Smooth muscle cell (in vitro differentiated cells): ENCODE measurements at regions not wholly inside any gene's neighbourhood (a gene's known extent, or its start where the extent isn't known, plus 50 kb on each side); places are given as distances from the start of the nearest gene placed in this dataset.

Experiments
- DNase-seq: peaks from one replicate; lab custom pipeline; 2025; ENCODE audit not compliant: unreplicated experiment; lab: John Stamatoyannopoulos, UW
- H2AFZ ChIP-seq: fragments of 200-600 bp; sonication (generic); 2 replicates; pipeline ENCODE4 v1.6.0; 2016; ENCODE audit warnings: antibody characterized with exemption, low read depth, mild to moderate bottlenecking
- H3F3A ChIP-seq: fragments of 200-600 bp; sonication (generic); 2 replicates; pipeline ENCODE4 v1.6.0; 2017; ENCODE audit warnings: antibody characterized with exemption, low read depth
- H3K27ac ChIP-seq: fragments of 200-600 bp; sonication (generic); 2 replicates; pipeline ENCODE4 v1.5.1; 2016; ENCODE audit warnings: low read depth, mild to moderate bottlenecking
- H3K27me3 ChIP-seq: fragments of 200-600 bp; sonication (generic); 2 replicates; pipeline ENCODE4 v1.6.1; 2016; ENCODE audit warnings: low read depth, mild to moderate bottlenecking
- H3K36me3 ChIP-seq: fragments of 200-600 bp; sonication (generic); 2 replicates; pipeline ENCODE4 v1.5.1; 2016; ENCODE audit warnings: low read depth
- H3K4me1 ChIP-seq: fragments of 200-600 bp; sonication (generic); 2 replicates; pipeline ENCODE4 v1.5.1; 2016; ENCODE audit warnings: low read depth
- H3K4me2 ChIP-seq: fragments of 200-600 bp; sonication (generic); 2 replicates; pipeline ENCODE4 v1.6.0; 2016; ENCODE audit warnings: mild to moderate bottlenecking
- H3K4me3 ChIP-seq: fragments of 200-600 bp; sonication (generic); 2 replicates; pipeline ENCODE4 v1.5.1; 2016; ENCODE audit warnings: mild to moderate bottlenecking
- H3K79me2 ChIP-seq: fragments of 200-600 bp; sonication (generic); 2 replicates; pipeline ENCODE4 v1.6.0; 2016; ENCODE audit warnings: low read depth, mild to moderate bottlenecking
- H3K9ac ChIP-seq: fragments of 200-600 bp; sonication (generic); 2 replicates; pipeline ENCODE4 v1.6.0; 2016; ENCODE audit warnings: low read depth
- H3K9me3 ChIP-seq: fragments of 200-600 bp; sonication (generic); replicated peaks from 2 replicates; pipeline ENCODE4 v1.5.1; 2016; ENCODE audit warnings: low read depth
- H4K20me1 ChIP-seq: fragments of 200-600 bp; sonication (generic); 2 replicates; pipeline ENCODE4 v1.6.0; 2016; ENCODE audit warnings: low read depth
- CTCF ChIP-seq: fragments of 200-600 bp; sonication (generic); IDR thresholded peaks from 2 replicates; pipeline ENCODE4 v1.5.1; 2017; ENCODE audit warnings: borderline replicate concordance, mild to moderate bottlenecking, antibody characterized with exemption; ENCODE audit not compliant: insufficient read depth, poor library complexity, severe bottlenecking
- whole genome bisulfite sequencing: methylation state at CpG from one replicate; pipeline ENCODE4 v1.1.7; 2016; ENCODE audit warnings: low lambda C conversion rate; 5-methylcytosine and 5-hydroxymethylcytosine counted together

DNA sequence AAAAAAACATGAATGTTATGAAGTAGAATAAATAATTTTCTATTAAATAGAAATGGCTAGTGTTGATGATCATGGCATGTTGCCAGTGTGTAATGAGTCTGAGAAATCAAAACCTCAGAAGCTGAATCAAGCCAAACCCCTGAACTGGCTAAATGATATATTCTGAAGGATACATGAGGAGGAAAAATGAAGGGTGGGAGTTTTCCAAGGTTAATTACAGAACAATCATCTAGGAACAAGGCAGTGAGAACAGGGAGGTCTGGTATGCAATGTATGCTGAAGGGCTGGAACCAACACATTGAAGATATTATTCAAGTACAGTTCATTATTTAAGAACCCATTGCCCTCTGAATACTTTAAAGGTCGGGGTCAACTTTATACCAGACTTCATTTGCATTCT is 309.1 kb upstream of the NRIP1 start:
- H3K9ac ChIP-seq: no peak overlapping the region
- no peak for TF ChIP-seq CTCF
- no peaks in the 10 kb centered on the region for H3K9me3 ChIP-seq
- H3K79me2 ChIP-seq: no peaks in the 10 kb centered on the region
- no peaks in the 10 kb centered on the region for H4K20me1 ChIP-seq
- no peaks in the 10 kb centered on the region for H3K4me1 ChIP-seq
- H2AFZ ChIP-seq: no peak overlapping the region
- H3K4me3 ChIP-seq: no peak overlapping the region
- H3K27me3 ChIP-seq: no peaks in the 10 kb centered on the region
- no peak overlapping the region for H3K4me2 ChIP-seq
- WGBS: 89% methylated on average over 1 of the region's 1 CpG
- no peaks in the 10 kb centered on the region for H3K36me3 ChIP-seq
- H3K27ac ChIP-seq: no peak overlapping the region
- no peak for DNase-seq
- no peaks in the 10 kb centered on the region for H3F3A ChIP-seq

- no peak for DNase-seq
- Histone ChIP-seq H3K79me2 (no peaks in the 10 kb centered on the region), H3F3A (no peaks in the 10 kb centered on the region), H4K20me1 (no peaks in the 10 kb centered on the region), H3K27ac (no peak overlapping the region), H3K9ac (no peak overlapping the region), H2AFZ (no peak overlapping the region), H3K36me3 (no peaks in the 10 kb centered on the region), H3K4me3 (no peak overlapping the region), H3K27me3 (no peaks in the 10 kb centered on the region), H3K4me2 (no peak overlapping the region), H3K9me3 (no peaks in the 10 kb centered on the region), H3K4me1 (peaks cover 6% of the 10 kb centered on the region)
- 36% methylated on average over 3 of the region's 3 CpGs for WGBS
- no peak for TF ChIP-seq CTCF
These were observed 315.0 kb upstream of the NRIP1 start for GRCh38 chr21:15379776-15380175.

- H3K27ac ChIP-seq: no peak overlapping the region
- H3K4me1 ChIP-seq: peaks cover 6% of the 10 kb centered on the region
- no peaks in the 10 kb centered on the region for H3K79me2 ChIP-seq
- no peak for TF ChIP-seq CTCF
- no peak overlapping the region for H3K4me2 ChIP-seq
- H3K36me3 ChIP-seq: no peaks in the 10 kb centered on the region
- WGBS: 84% methylated on average over 4 of the region's 4 CpGs
- H4K20me1 ChIP-seq: no peaks in the 10 kb centered on the region
- H2AFZ ChIP-seq: no peak overlapping the region
- H3K27me3 ChIP-seq: no peaks in the 10 kb centered on the region
- DNase-seq: no peak
- H3F3A ChIP-seq: no peaks in the 10 kb centered on the region
- H3K9me3 ChIP-seq: no peaks in the 10 kb centered on the region
- no peak overlapping the region for H3K4me3 ChIP-seq
- H3K9ac ChIP-seq: no peak overlapping the region
These were observed 318.8 kb upstream of the NRIP1 start for GRCh38 chr21:15383588-15383987.

DNA sequence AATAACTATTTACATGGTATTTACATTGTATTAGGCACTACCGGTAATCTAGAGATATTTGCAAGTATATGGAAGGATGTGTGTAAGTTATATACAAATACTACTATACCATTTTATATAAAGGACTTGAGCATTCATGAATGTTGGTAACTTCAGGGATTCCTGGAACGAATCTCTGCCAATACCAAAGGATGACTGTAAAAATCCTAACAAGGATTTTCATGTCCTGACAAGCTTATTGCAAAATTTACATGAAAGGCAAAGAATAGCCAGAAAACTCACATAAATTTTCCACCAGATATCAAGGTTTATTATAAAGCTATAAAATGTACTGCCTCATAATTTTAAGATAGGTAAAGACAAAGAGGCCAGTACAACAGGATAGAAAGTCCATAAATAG is 325.2 kb upstream of the NRIP1 start:
- Histone ChIP-seq H3K4me1 (no peaks in the 10 kb centered on the region), H3K27me3 (no peaks in the 10 kb centered on the region), H3F3A (no peaks in the 10 kb centered on the region), H2AFZ (no peak overlapping the region), H3K27ac (no peak overlapping the region), H3K9me3 (no peaks in the 10 kb centered on the region), H3K4me3 (no peak overlapping the region), H3K9ac (no peak overlapping the region), H3K36me3 (no peaks in the 10 kb centered on the region), H3K79me2 (no peaks in the 10 kb centered on the region), H3K4me2 (no peak overlapping the region), H4K20me1 (no peaks in the 10 kb centered on the region)
- DNase-seq: no peak
- TF ChIP-seq CTCF: no peak
- 90% methylated on average over 2 of the region's 2 CpGs for WGBS
